ENCODE measurements at regions not wholly inside any gene's neighbourhood (a gene's known extent, or its start where the extent isn't known, plus 50 kb on each side); places are given as distances from the start of the nearest gene placed in this dataset.
"Not testable (repeated sequence)": the region's sequence is repeated elsewhere in the genome, so short reads cannot be mapped to it uniquely, and the experiment has no call there.

GRCh38 chr1:144516172-144516571 is 54.7 kb upstream of the NBPF15 start:
- H3K27ac ChIP-seq, result not testable (repeated sequence)

GRCh38 chr1:144516906-144517305 is 55.4 kb upstream of the NBPF15 start:
- H3K27ac ChIP-seq, result not testable (repeated sequence)

- not testable (repeated sequence) for H3K27ac ChIP-seq
Observed at GRCh38 chr1:144518439-144518838, 57.0 kb upstream of the NBPF15 start.

DNA sequence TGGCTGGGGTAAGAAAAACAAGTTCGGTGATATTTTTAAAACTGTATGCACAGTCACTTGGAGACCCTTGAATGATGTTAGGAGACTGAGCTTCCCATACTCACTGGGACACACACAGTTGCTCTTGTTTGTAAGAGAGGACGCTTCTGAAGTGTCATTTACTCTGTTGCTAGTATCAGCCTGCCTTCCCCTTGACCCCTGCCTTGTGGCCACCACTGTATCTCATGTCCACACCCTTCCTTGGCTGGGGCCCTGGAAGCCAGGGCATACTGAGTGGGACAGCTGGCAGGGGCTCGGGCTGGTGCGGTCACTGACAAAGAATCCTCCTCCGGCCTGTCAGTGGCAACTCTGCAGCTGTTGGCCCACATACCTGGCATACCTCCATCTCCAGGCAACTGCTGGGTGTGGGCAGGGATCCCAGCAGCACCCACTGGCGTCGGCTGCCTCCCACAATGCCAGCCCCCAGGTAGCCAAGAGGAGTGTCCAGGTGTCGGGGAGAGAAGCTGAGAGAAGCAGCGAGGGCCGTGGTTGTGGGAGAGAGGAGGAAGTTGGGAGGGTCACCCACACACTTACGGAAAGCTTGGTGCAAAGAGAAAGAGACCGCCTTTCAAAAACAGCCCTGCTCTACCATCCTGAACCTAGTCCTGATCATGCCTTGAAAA is 58.2 kb upstream of the NBPF15 start:
- H3K27ac ChIP-seq, result not testable (repeated sequence)

DNA sequence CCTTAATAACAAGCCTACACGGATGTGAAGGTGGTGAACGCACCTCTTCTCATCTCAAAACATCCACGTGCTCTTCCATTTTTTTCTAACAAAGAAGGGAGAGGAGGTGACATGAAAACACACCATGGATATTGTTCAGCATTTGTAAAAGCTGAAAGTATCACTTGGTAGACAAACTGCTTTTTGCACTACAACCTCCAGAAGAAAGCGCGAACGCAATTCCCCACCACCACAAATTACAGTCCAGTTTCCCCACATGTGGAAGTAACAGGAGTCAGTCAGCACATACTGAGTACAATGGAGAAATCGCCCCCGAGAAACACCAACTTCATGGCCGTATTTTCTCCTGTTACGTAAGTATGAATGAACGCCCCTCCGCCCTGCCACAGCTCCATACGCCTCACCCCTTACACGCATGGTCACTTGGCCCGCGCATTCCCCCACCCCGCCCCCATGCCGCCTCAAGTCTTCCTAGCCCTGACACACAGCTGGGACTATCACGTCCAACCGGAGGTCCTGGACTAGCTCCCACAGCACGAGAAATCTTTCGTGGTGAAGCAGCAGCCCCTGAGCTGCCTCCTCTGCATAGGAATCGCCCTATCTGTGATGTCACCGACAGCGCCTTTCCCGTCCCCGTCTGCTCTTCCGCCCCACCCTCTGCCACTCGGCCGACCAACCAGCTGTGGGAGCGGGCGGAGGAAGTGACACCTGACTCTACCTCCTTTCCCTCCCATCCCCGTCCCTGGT is 62.4 kb upstream of the NBPF15 start:
- H3K27ac ChIP-seq, result not testable (repeated sequence)

- not testable (repeated sequence) for H3K27ac ChIP-seq
- peak; percentile 66 for TF ChIP-seq CTCF (conservative IDR thresholded peaks at IDR 0.05)
Observed at GRCh38 chr1:144532156-144532607, 60.5 kb upstream of the PPIAL4F start.

- not testable (repeated sequence) for H3K27ac ChIP-seq
Observed at GRCh38 chr1:144533480-144533879, 59.2 kb upstream of the PPIAL4F start.

- H3K27ac ChIP-seq, result not testable (repeated sequence)
Observed at GRCh38 chr1:144534286-144534685, 58.4 kb upstream of the PPIAL4F start.

DNA sequence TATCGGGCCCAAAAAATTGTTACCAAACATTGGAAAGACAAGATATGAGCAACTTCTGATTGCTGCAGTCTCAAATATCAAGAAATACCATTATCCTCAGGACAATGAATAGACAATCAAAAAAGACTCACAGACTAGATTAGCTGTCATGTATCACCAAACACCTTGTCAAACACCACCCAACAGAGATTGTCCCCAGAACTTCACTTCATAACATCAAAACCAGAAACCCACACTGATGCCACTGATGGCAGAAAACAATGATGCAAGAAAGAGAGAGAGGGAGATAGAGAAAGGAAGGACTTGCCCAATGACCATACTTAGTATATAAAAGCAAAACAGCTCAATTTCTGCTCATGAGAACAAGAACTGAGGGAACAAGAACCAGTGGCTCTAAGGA is 56.0 kb upstream of the PPIAL4F start:
- H3K27ac ChIP-seq, result not testable (repeated sequence)

- not testable (repeated sequence) for H3K27ac ChIP-seq
Observed at GRCh38 chr1:144537234-144537633, 55.5 kb upstream of the PPIAL4F start.

DNA sequence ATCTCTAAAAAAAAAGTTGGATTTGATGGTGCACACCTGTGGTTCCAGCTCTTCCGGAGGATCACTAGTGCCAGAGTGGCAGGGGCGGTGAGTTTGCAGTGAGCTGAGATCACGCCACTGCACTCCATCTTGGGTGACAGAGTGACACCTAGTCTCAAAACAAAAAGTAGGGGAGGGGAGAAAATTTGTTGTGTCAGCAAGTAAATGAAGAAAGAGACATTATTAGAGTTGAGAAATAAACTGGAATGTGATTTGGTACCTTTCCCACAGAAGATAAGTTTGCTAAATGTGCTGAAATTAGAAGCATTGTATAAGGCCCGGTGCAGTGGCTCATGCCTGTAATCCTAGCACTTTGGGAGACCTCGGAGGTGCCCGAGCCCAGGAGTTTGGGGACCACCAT is 54.0 kb upstream of the PPIAL4F start:
- not testable (repeated sequence) for H3K27ac ChIP-seq

- not testable (repeated sequence) for H3K27ac ChIP-seq
Observed at GRCh38 chr1:144539191-144539960, 53.3 kb upstream of the PPIAL4F start.

Measured in VCaP (cell line).